H1 (cell line): ENCODE measurements at regions not wholly inside any gene's neighbourhood (a gene's known extent, or its start where the extent isn't known, plus 50 kb on each side); places are given as distances from the start of the nearest gene placed in this dataset.

Experiments used
- JUND ChIP-seq: IDR thresholded peaks from 2 replicates; pipeline ENCODE4 v1.6.1; 2011; ENCODE audit warnings: mild to moderate bottlenecking, improper control_type of control experiment, low read length
- KDM5A ChIP-seq: fragments of 200-600 bp; IDR thresholded peaks from 2 replicates; pipeline ENCODE4 v1.7.1; 2012; ENCODE audit warnings: mild to moderate bottlenecking, low read length, inconsistent platforms, mixed read lengths
- POLR2A ChIP-seq, 2 experiments: IDR thresholded peaks; 1 replicate in 1 of 2; 2 replicates in 1 of 2; pipeline ENCODE4 v1.6.1; 2011; ENCODE audit warnings: low read depth in 2 of 2, low read length in 2 of 2, mild to moderate bottlenecking in 2 of 2; ENCODE audit errors: control extremely low read depth in 1 of 2
- RAD21 ChIP-seq, 2 experiments: IDR thresholded peaks in 1 of 2; conservative IDR thresholded peaks in 1 of 2; 2 replicates each; pipeline ENCODE4 v1.6.1; 2011; ENCODE audit warnings: low read depth in 2 of 2, low read length in 2 of 2, improper control_type of control experiment in 1 of 2, inconsistent platforms in 1 of 2, mild to moderate bottlenecking in 1 of 2, moderate library complexity in 1 of 2
- TF ChIP-seq, protein P1 (sequence below): IDR thresholded peaks from 2 replicates; pipeline ENCODE4 v1.6.1; 2012; ENCODE audit warnings: low read length, inconsistent platforms

DNA sequence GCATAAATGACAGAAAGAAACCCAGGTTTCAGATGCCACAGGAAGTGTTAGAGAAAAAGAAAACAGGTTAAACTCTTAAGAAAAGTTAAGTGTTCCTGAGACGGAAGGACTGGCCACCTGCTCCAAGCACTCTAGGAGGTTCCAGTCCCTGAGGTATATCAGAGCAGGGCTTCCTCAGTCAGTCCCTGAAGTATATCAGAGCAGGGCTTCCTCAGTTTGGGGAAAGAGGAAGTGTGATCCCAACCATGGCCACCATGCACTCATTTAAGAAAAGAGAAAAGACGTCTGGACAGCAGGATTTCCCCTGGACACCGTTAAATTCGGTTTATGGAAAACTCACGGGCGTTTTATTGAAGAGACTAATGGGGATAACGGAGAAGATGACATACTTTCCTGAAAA is 133.4 kb upstream of the PFKP start:
- TF ChIP-seq, protein P1, sequence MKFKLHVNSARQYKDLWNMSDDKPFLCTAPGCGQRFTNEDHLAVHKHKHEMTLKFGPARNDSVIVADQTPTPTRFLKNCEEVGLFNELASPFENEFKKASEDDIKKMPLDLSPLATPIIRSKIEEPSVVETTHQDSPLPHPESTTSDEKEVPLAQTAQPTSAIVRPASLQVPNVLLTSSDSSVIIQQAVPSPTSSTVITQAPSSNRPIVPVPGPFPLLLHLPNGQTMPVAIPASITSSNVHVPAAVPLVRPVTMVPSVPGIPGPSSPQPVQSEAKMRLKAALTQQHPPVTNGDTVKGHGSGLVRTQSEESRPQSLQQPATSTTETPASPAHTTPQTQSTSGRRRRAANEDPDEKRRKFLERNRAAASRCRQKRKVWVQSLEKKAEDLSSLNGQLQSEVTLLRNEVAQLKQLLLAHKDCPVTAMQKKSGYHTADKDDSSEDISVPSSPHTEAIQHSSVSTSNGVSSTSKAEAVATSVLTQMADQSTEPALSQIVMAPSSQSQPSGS = no peak
- TF ChIP-seq POLR2A (IDR thresholded peaks at IDR 0.05; ENCODE audit: control extremely low read depth in 1 of 2, low read depth in 2 of 2, low read length in 2 of 2) (no peak), JUND (no peak), RAD21 (IDR thresholded peaks at IDR 0.05 in 1 of 2, conservative IDR thresholded peaks at IDR 0.05 in 1 of 2; ENCODE audit: low read depth in 2 of 2, low read length in 2 of 2) (no peak), KDM5A (no peak)
